ENCODE measurements at regions not wholly inside any gene's neighbourhood (a gene's known extent, or its start where the extent isn't known, plus 50 kb on each side); places are given as distances from the start of the nearest gene placed in this dataset.
"Not testable (repeated sequence)": the region's sequence is repeated elsewhere in the genome, so short reads cannot be mapped to it uniquely, and the experiment has no call there.

- H4K20me1 ChIP-seq (ENCODE audit: insufficient read depth, low read length), result no peaks in the 10 kb centered on the region
- H3K27ac ChIP-seq (ENCODE audit: low read depth, low read length), result no peak overlapping the region
- H3K4me1 ChIP-seq (ENCODE audit: insufficient read depth, low read length), result no peaks in the 10 kb centered on the region
- no peak for DNase-seq (ENCODE audit: insufficient read length, low spot score, missing footprints)
- no peaks in the 10 kb centered on the region for H3K27me3 ChIP-seq (ENCODE audit: insufficient read depth, low read length)
- no peak overlapping the region for H3K4me3 ChIP-seq (ENCODE audit: insufficient read depth, low read length)
- no peaks in the 10 kb centered on the region for H3K36me3 ChIP-seq (ENCODE audit: insufficient read depth, low read length)
- no peaks in the 10 kb centered on the region for H3K9me3 ChIP-seq (ENCODE audit: low read depth, low read length)
- TF ChIP-seq CTCF (IDR thresholded peaks at IDR 0.05; ENCODE audit: extremely low read depth, low read depth, low read length), result no peak
- no peaks in the 10 kb centered on the region for H3K79me2 ChIP-seq (ENCODE audit: insufficient read depth, low read length)
- H2AFZ ChIP-seq (ENCODE audit: low read length), result no peak overlapping the region
- H3K4me2 ChIP-seq (ENCODE audit: insufficient read depth, low read length), result no peak overlapping the region
Observed at GRCh38 chr11:38927993-38928392, 2330.0 kb upstream of the RAG2 start.

GRCh38 chr11:38924644-38925043 is 2326.6 kb upstream of the RAG2 start:
- H3K27me3 ChIP-seq (ENCODE audit: insufficient read depth, low read length), result no peaks in the 10 kb centered on the region
- H3K4me3 ChIP-seq (ENCODE audit: insufficient read depth, low read length), result no peak overlapping the region
- H3K4me2 ChIP-seq (ENCODE audit: insufficient read depth, low read length), result no peak overlapping the region
- no peaks in the 10 kb centered on the region for H3K9me3 ChIP-seq (ENCODE audit: low read depth, low read length)
- no peaks in the 10 kb centered on the region for H4K20me1 ChIP-seq (ENCODE audit: insufficient read depth, low read length)
- DNase-seq (ENCODE audit: insufficient read length, low spot score, missing footprints), result no peak
- H3K27ac ChIP-seq (ENCODE audit: low read depth, low read length), result no peak overlapping the region
- H3K79me2 ChIP-seq (ENCODE audit: insufficient read depth, low read length), result no peaks in the 10 kb centered on the region
- H3K4me1 ChIP-seq (ENCODE audit: insufficient read depth, low read length), result no peaks in the 10 kb centered on the region
- H3K36me3 ChIP-seq (ENCODE audit: insufficient read depth, low read length), result no peaks in the 10 kb centered on the region
- TF ChIP-seq CTCF (IDR thresholded peaks at IDR 0.05; ENCODE audit: extremely low read depth, low read depth, low read length), result no peak
- H2AFZ ChIP-seq (ENCODE audit: low read length), result no peak overlapping the region

GRCh38 chr11:38900211-38900610 is 2302.2 kb upstream of the RAG2 start:
- H3K4me2 ChIP-seq (ENCODE audit: insufficient read depth, low read length), result no peak overlapping the region
- H3K79me2 ChIP-seq (ENCODE audit: insufficient read depth, low read length), result no peaks in the 10 kb centered on the region
- DNase-seq (ENCODE audit: insufficient read length, low spot score, missing footprints), result no peak
- H3K27ac ChIP-seq (ENCODE audit: low read depth, low read length), result no peak overlapping the region
- no peaks in the 10 kb centered on the region for H3K36me3 ChIP-seq (ENCODE audit: insufficient read depth, low read length)
- no peaks in the 10 kb centered on the region for H3K9me3 ChIP-seq (ENCODE audit: low read depth, low read length)
- H3K4me3 ChIP-seq (ENCODE audit: insufficient read depth, low read length), result no peak overlapping the region
- H4K20me1 ChIP-seq (ENCODE audit: insufficient read depth, low read length), result no peaks in the 10 kb centered on the region
- TF ChIP-seq CTCF (IDR thresholded peaks at IDR 0.05; ENCODE audit: extremely low read depth, low read depth, low read length), result no peak
- no peak overlapping the region for H2AFZ ChIP-seq (ENCODE audit: low read length)
- H3K27me3 ChIP-seq (ENCODE audit: insufficient read depth, low read length), result no peaks in the 10 kb centered on the region
- no peaks in the 10 kb centered on the region for H3K4me1 ChIP-seq (ENCODE audit: insufficient read depth, low read length)

- H3K79me2 ChIP-seq (ENCODE audit: insufficient read depth, low read length); H2AFZ ChIP-seq (ENCODE audit: low read length): not testable (repeated sequence)
Observed at GRCh38 chr11:38894201-38894600, 2296.2 kb upstream of the RAG2 start.

More at GRCh38 chr11:38894201-38894600, 2296.2 kb upstream of the RAG2 start:
- not testable (repeated sequence) for H3K9me3 ChIP-seq (ENCODE audit: low read depth, low read length); H3K27ac ChIP-seq (ENCODE audit: low read depth, low read length); H3K4me2 ChIP-seq (ENCODE audit: insufficient read depth, low read length); H3K27me3 ChIP-seq (ENCODE audit: insufficient read depth, low read length); DNase-seq (ENCODE audit: insufficient read length, low spot score, missing footprints); H4K20me1 ChIP-seq (ENCODE audit: insufficient read depth, low read length); H3K36me3 ChIP-seq (ENCODE audit: insufficient read depth, low read length); H3K4me1 ChIP-seq (ENCODE audit: insufficient read depth, low read length); H3K4me3 ChIP-seq (ENCODE audit: insufficient read depth, low read length)

Measured in osteoblast (primary cell).